MM.1S (cell line): ENCODE measurements at regions not wholly inside any gene's neighbourhood (a gene's known extent, or its start where the extent isn't known, plus 50 kb on each side); places are given as distances from the start of the nearest gene placed in this dataset.

Experiments
- EZH2 ChIP-seq: fragments of 300-600 bp; sonication (generic); optimal IDR thresholded peaks from 2 replicates; pipeline ENCODE3; 2017; ENCODE audit warnings: low read depth, mild to moderate bottlenecking, antibody characterized with exemption, low read length, mixed read lengths
- EZH2phosphoT487 ChIP-seq: fragments of 300-600 bp; sonication (generic); IDR thresholded peaks from 2 replicates; pipeline ENCODE4 v1.6.1; 2018; ENCODE audit warnings: antibody characterized with exemption, low read length

GRCh38 chr7:25392588-25393338, 164.5 kb upstream of the NPVF start:
- TF ChIP-seq EZH2phosphoT487: no peak
- TF ChIP-seq EZH2: no peak
